SK-N-MC (cell line): ENCODE measurements at regions not wholly inside any gene's neighbourhood (a gene's known extent, or its start where the extent isn't known, plus 50 kb on each side); places are given as distances from the start of the nearest gene placed in this dataset.

Experiments
- EZH2 ChIP-seq: fragments of 200-600 bp; sonication (generic); IDR thresholded peaks from one replicate; pipeline ENCODE4 v1.6.1; 2017; ENCODE audit warnings: antibody characterized with exemption
- POLR2AphosphoS5 ChIP-seq: IDR thresholded peaks from 2 replicates; pipeline ENCODE4 v1.6.1; 2012; ENCODE audit warnings: mild to moderate bottlenecking, low read depth, low read length, borderline replicate concordance

GRCh38 chr6:15898693-15899092, 230.2 kb upstream of the MYLIP start:
- TF ChIP-seq POLR2AphosphoS5 (no peak), EZH2 (no peak)
